Spleen (tissue), 11 donors: ENCODE measurements at regions not wholly inside any gene's neighbourhood (a gene's known extent, or its start where the extent isn't known, plus 50 kb on each side); places are given as distances from the start of the nearest gene placed in this dataset.

Experiments used
- DNase-seq: peaks from one replicate; pipeline ENCODE4 v3.0.0-alpha.2; 2020
- H3K27ac ChIP-seq, 8 donors: fragments of 200-600 bp; sonication (generic) in 7 of 8; 1 replicate in 4 of 8; 2 replicates in 4 of 8; pipeline versions ENCODE4 v1.5.0 to v1.8.0; 2016 to 2021; ENCODE audit warnings: inconsistent platforms in 4 of 8, mild to moderate bottlenecking in 4 of 8, moderate library complexity in 1 of 8
- H3K27me3 ChIP-seq, 7 donors: fragments of 200-600 bp; sonication (generic) in 6 of 7; replicated peaks in 1 of 7; 1 replicate in 4 of 7; 2 replicates in 3 of 7; pipeline versions ENCODE4 v1.5.0 to v1.8.0; 2016 to 2021; ENCODE audit warnings: inconsistent platforms in 3 of 7, mild to moderate bottlenecking in 1 of 7
- H3K36me3 ChIP-seq, 6 donors: fragments of 200-600 bp; sonication (generic) in 5 of 6; 1 replicate in 4 of 6; 2 replicates in 2 of 6; pipeline versions ENCODE4 v1.5.0 to v1.8.0; 2016 to 2021; ENCODE audit warnings: inconsistent platforms in 2 of 6
- H3K4me1 ChIP-seq, 6 donors: fragments of 200-600 bp; sonication (generic) in 5 of 6; 1 replicate in 3 of 6; 2 replicates in 3 of 6; pipeline versions ENCODE4 v1.5.0 to v1.8.0; 2016 to 2021; ENCODE audit warnings: inconsistent platforms in 3 of 6
- H3K4me3 ChIP-seq, 8 donors: fragments of 200-600 bp; sonication (generic) in 7 of 8; 1 replicate in 4 of 8; 2 replicates in 4 of 8; pipeline versions ENCODE4 v1.5.0 to v1.8.0; 2016 to 2021; ENCODE audit warnings: inconsistent platforms in 4 of 8, mild to moderate bottlenecking in 4 of 8, moderate library complexity in 2 of 8
- H3K9me3 ChIP-seq, 8 donors: fragments of 200-600 bp; sonication (generic) in 7 of 8; 1 replicate in 4 of 8; 2 replicates in 4 of 8; pipeline versions ENCODE4 v1.5.0 to v1.8.0; 2016 to 2021; ENCODE audit warnings: inconsistent platforms in 4 of 8
- POLR2A ChIP-seq, 3 donors: fragments of 450-650 bp; IDR thresholded peaks; one replicate each; pipeline ENCODE4 v1.5.1; 2017; ENCODE audit warnings: antibody characterized with exemption in 3 of 3, mild to moderate bottlenecking in 1 of 3
- POLR2AphosphoS5 ChIP-seq, 3 donors: sonication (generic); formaldehyde crosslinking; IDR thresholded peaks; one replicate each; pipeline ENCODE4 v1.5.1; 2017; ENCODE audit warnings: antibody characterized with exemption in 3 of 3
- WGBS, 5 donors: extraction: QIAGEN DNeasy Blood & Tissue Kit in 3 of 5; methylation state at CpG; one replicate each; pipeline versions ENCODE4 v1.1.5 to v1.1.7; 2013 to 2018; 5-methylcytosine and 5-hydroxymethylcytosine counted together
- intact Hi-C: fragments of 100-400 bp; cut with DNase I; formaldehyde crosslinking; loops from one replicate; pipeline ENCODE4 v1.15.0; 2023; ENCODE audit warnings: low total_unique reads
- TF ChIP-seq, protein P1 (sequence below), 11 experiments: fragments of 200-600 bp in 7 of 11; fragments of 450-650 bp in 4 of 11; sonication (generic) in 4 of 11; IDR thresholded peaks in 8 of 11; conservative IDR thresholded peaks in 3 of 11; 1 replicate in 7 of 11; 2 replicates in 4 of 11; pipeline versions ENCODE4 v1.4.0 to v1.8.0; 2016 to 2021; ENCODE audit warnings: antibody characterized with exemption in 11 of 11, inconsistent platforms in 4 of 11, mild to moderate bottlenecking in 1 of 11
- donor health status: healthy with polysubstance abuse.
- donor health status: DM: no; HTN: no; CAD: no; lungs with moderate emphysema.
- donor health status: DM: no; HTN: no; CAD: no.
- donor health status: Bipolar disorder and iron deficiency.
- donor health status: healthy.
- donor health status: DM: no; HTN: no; CAD: no.
- donor health status: DM: yes; HTN: yes; CAD: no.

DNA sequence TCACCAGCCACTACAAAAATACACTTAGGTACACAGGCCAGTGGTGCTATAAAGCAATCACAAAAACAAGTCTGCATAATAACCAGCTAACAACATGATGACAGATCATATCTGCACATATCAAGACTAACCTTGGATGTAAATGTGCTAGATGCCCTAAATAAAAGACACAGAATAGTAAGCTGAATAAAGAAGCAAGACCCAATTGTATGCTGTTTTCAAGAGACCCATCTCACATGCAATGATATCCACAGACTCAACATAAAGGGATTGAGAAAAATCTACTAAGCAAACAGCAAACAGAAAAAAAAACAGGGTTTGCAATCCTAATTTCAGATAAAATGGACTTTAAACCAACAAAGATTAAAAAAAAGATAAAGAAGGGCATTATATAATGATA, 505.4 kb upstream of the FZD8 start:
- TF ChIP-seq POLR2AphosphoS5 (IDR thresholded peaks at IDR 0.05) = no peak
- no peak for TF ChIP-seq POLR2A (IDR thresholded peaks at IDR 0.05)
- TF ChIP-seq, protein P1, sequence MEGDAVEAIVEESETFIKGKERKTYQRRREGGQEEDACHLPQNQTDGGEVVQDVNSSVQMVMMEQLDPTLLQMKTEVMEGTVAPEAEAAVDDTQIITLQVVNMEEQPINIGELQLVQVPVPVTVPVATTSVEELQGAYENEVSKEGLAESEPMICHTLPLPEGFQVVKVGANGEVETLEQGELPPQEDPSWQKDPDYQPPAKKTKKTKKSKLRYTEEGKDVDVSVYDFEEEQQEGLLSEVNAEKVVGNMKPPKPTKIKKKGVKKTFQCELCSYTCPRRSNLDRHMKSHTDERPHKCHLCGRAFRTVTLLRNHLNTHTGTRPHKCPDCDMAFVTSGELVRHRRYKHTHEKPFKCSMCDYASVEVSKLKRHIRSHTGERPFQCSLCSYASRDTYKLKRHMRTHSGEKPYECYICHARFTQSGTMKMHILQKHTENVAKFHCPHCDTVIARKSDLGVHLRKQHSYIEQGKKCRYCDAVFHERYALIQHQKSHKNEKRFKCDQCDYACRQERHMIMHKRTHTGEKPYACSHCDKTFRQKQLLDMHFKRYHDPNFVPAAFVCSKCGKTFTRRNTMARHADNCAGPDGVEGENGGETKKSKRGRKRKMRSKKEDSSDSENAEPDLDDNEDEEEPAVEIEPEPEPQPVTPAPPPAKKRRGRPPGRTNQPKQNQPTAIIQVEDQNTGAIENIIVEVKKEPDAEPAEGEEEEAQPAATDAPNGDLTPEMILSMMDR (IDR thresholded peaks at IDR 0.05 in 8 of 11, conservative IDR thresholded peaks at IDR 0.05 in 3 of 11) = no peak
- no peak overlapping the region for H3K4me3 ChIP-seq
- H3K27ac ChIP-seq = no peak overlapping the region
- H3K4me1 ChIP-seq = no peaks in the 10 kb centered on the region
- H3K9me3 ChIP-seq = peaks cover 0 to 27% (median 15%) of the 10 kb centered on the region in 8 donors
- no peaks in the 10 kb centered on the region for H3K27me3 ChIP-seq
- DNase-seq = no peak
- intact Hi-C loops = no loop called here
- H3K36me3 ChIP-seq = no peaks in the 10 kb centered on the region

DNA sequence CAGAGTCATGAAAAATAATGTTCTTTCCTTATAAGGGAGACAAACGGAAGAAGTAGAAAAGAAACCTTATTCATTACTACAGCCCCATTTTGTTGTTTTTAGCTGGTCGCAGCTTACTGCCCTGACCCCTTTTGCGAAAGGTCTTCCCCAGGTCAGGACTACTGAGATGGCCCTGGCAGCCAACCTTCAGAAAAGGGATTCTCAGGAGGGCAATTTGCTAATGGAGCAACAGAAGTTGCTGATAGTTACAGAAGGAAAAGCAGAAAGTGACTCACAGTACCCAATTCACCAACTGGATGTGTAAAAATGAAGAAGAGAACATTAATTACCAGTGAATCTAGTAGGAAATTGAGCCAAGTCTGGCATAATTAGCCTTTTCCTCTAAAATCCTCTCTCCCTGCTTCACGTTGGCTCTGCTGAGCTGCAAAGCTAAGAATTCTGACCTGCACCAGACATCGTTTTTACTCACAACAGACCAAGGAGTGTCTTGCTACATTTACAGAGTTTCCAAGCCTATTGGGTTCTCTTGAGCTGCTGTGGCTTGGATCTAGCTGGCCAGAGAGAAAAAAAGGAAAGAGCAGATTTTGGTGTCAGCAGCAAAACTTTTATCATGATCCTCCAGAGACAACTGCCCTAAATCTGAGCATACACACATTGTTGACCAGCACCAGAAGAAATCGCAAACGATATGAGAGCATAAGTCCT, 499.9 kb upstream of the FZD8 start:
- peaks cover 0 to 10% (median 0%) of the 10 kb centered on the region in 6 donors for H3K4me1 ChIP-seq
- peaks cover 0 to 13% (median 4%) of the 10 kb centered on the region in 8 donors for H3K9me3 ChIP-seq
- peak overlapping the region in 7 of 8 donors; percentile 19 to 67 (median 42) for H3K27ac ChIP-seq
- intact Hi-C loops = no loop called here
- TF ChIP-seq, protein P1 (IDR thresholded peaks at IDR 0.05 in 8 of 11, conservative IDR thresholded peaks at IDR 0.05 in 3 of 11) = no peak
- TF ChIP-seq POLR2A (IDR thresholded peaks at IDR 0.05) (no peak), POLR2AphosphoS5 (IDR thresholded peaks at IDR 0.05) (no peak)
- 55 to 76% (median 66%) methylated on average over 7 of the region's 7 CpGs for WGBS, 5 donors
- no peak overlapping the region for H3K4me3 ChIP-seq
- DNase-seq = no peak
- H3K27me3 ChIP-seq = no peaks in the 10 kb centered on the region
- H3K36me3 ChIP-seq = no peaks in the 10 kb centered on the region

DNA sequence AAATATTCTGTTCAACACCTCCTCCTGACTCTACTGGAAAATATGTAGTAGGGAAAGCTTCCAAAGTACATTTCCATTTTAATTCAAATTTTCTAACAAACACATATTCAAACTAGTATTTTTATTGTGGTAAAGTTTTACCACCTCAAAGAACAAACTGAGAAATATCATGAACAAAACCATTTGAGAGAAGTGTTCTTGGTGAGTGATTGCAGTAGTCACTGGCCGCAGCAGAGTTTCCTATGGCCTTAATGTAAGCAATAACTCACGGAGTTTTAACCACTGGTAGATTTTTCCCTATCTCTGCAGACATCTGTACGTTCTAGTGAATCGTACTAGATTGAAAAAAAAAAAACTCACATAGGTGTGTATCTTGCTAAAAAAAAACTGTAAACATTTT, 487.0 kb upstream of the FZD8 start:
- no peak for DNase-seq
- intact Hi-C loops = no loop called here
- WGBS, 5 donors = 81 to 94% (median 85%) methylated on average over 4 of the region's 4 CpGs
- Histone ChIP-seq H3K27ac (no peak overlapping the region), H3K4me3 (no peak overlapping the region), H3K9me3 (peaks cover 0 to 5% (median 0%) of the 10 kb centered on the region in 8 donors), H3K36me3 (no peaks in the 10 kb centered on the region), H3K4me1 (no peaks in the 10 kb centered on the region), H3K27me3 (no peaks in the 10 kb centered on the region)
- no peak for TF ChIP-seq POLR2AphosphoS5 (IDR thresholded peaks at IDR 0.05)
- TF ChIP-seq, protein P1 (IDR thresholded peaks at IDR 0.05 in 8 of 11, conservative IDR thresholded peaks at IDR 0.05 in 3 of 11) = no peak
- TF ChIP-seq POLR2A (IDR thresholded peaks at IDR 0.05) = no peak

DNA sequence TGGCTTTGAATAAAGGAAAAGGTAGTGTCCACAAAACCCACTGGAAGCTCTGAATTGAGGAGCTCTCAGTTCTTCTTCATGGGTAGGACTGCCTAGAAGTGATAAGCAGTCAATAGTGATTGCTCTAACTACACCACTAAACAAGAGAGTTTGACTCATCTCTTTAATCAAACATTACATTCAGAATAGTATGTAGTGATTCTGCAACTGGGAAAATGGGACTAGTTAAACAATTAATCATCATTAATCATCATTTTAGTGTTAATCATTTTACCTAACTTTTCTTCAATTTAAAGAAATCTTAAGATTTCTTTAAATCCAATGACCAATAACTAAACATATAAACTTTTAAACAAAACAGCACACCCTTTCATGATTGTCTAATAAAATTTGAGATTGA, 484.0 kb upstream of the FZD8 start:
- no peak for DNase-seq
- H3K9me3 ChIP-seq = peaks cover 0 to 5% (median 0%) of the 10 kb centered on the region in 8 donors
- H3K27me3 ChIP-seq = no peaks in the 10 kb centered on the region
- no peaks in the 10 kb centered on the region for H3K36me3 ChIP-seq
- TF ChIP-seq POLR2AphosphoS5 (IDR thresholded peaks at IDR 0.05) (no peak), POLR2A (IDR thresholded peaks at IDR 0.05) (no peak)
- TF ChIP-seq, protein P1 (IDR thresholded peaks at IDR 0.05 in 8 of 11, conservative IDR thresholded peaks at IDR 0.05 in 3 of 11) = no peak
- intact Hi-C loops = no loop called here
- no peak overlapping the region for H3K4me3 ChIP-seq
- no peak overlapping the region for H3K27ac ChIP-seq
- H3K4me1 ChIP-seq = no peaks in the 10 kb centered on the region
